Stomach (tissue), 8 donors: ENCODE measurements at regions not wholly inside any gene's neighbourhood (a gene's known extent, or its start where the extent isn't known, plus 50 kb on each side); places are given as distances from the start of the nearest gene placed in this dataset.

Experiments used
- DNase-seq, 2 donors: peaks; one replicate each; pipeline versions ENCODE4 v3.0.0 to v3.0.0-alpha.2; 2013 to 2019
- H3K27ac ChIP-seq, 5 donors: fragments of 200-600 bp in 4 of 5; sonication (generic) in 4 of 5; one replicate each; pipeline ENCODE4 v1.5.1; 2013 to 2019; ENCODE audit warnings: mild to moderate bottlenecking in 1 of 5, moderate library complexity in 1 of 5
- H3K27me3 ChIP-seq, 3 donors: fragments of 200-600 bp; sonication (generic); one replicate each; pipeline ENCODE4 v1.5.1; 2017 to 2019; ENCODE audit warnings: mixed run types in 1 of 3
- H3K36me3 ChIP-seq, 4 donors: fragments of 200-600 bp; sonication (generic); 1 replicate in 3 of 4; 2 replicates in 1 of 4; pipeline ENCODE4 v1.5.1; 2016 to 2019
- H3K4me1 ChIP-seq, 4 donors: fragments of 200-600 bp; sonication (generic); one replicate each; pipeline ENCODE4 v1.5.1; 2016 to 2019
- H3K4me3 ChIP-seq, 4 donors: fragments of 200-600 bp; sonication (generic) in 3 of 4; one replicate each; pipeline ENCODE4 v1.5.1; 2016 to 2019; ENCODE audit warnings: mild to moderate bottlenecking in 1 of 4
- H3K9me3 ChIP-seq, 4 donors: fragments of 200-600 bp; sonication (generic); one replicate each; pipeline ENCODE4 v1.5.1; 2016 to 2019
- EP300 ChIP-seq: sonication (generic); formaldehyde crosslinking; IDR thresholded peaks from one replicate; pipeline ENCODE4 v1.6.1; 2017; ENCODE audit warnings: antibody characterized with exemption
- POLR2A ChIP-seq, 4 donors: fragments of 450-650 bp; IDR thresholded peaks; one replicate each; pipeline ENCODE4 v1.6.1; 2016; ENCODE audit warnings: antibody characterized with exemption in 4 of 4, control low read depth in 2 of 4, mild to moderate bottlenecking in 1 of 4, moderate library complexity in 1 of 4
- POLR2AphosphoS5 ChIP-seq, 3 donors: sonication (generic); formaldehyde crosslinking; IDR thresholded peaks; one replicate each; pipeline ENCODE4 v1.6.1; 2016; ENCODE audit warnings: antibody characterized with exemption in 3 of 3
- WGBS, 5 donors: extraction: QIAGEN DNeasy Blood & Tissue Kit in 3 of 5; methylation state at CpG; one replicate each; pipeline versions ENCODE4 v1.1.5 to v1.1.7; 2013 to 2018; 5-methylcytosine and 5-hydroxymethylcytosine counted together
- intact Hi-C: fragments of 100-400 bp; cut with DNase I; formaldehyde crosslinking; loops from one replicate; pipeline ENCODE4 v1.15.1; 2023; ENCODE audit warnings: low total_unique reads
- TF ChIP-seq, protein P1 (sequence below), 7 experiments: fragments of 450-650 bp in 4 of 7; fragments of 200-600 bp in 3 of 7; sonication (generic) in 3 of 7; IDR thresholded peaks; one replicate each; pipeline ENCODE4 v1.5.1; 2016 to 2019; ENCODE audit warnings: antibody characterized with exemption in 7 of 7, control low read depth in 2 of 7, mild to moderate bottlenecking in 1 of 7
- donor health status: healthy with polysubstance abuse.
- donor health status: Bipolar disorder and iron deficiency.
- donor health status: healthy.

DNA sequence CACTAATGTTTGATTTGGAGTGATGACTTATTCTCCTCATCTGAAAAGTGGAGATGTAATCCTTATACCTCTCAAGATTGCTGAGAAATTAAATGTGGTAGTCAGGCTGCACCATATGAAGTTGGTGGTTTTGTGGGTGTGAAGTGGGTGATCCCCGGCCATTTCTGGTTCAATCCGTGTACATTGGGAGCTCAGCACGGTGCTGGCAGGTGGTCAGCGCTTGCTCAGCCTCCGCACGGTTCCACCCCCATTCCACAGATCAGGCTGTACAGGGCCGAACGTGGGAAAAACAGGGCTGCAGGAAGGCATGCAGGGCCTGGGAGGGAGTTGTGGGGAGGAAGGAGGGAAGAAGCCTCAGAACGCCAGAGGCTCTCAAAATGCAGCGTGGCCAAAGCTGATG lies 198.3 kb downstream of the INO80D start:
- no peaks in the 10 kb centered on the region for H3K36me3 ChIP-seq
- intact Hi-C loops, result loop anchor here (10.0 kb wide), 1 partner anchor 123 kb away; no protein-coding TSS in a partner anchor
- H3K27me3 ChIP-seq, result no peaks in the 10 kb centered on the region
- H3K9me3 ChIP-seq, result no peaks in the 10 kb centered on the region
- DNase-seq, result no peak
- 70 to 84% (median 75%) methylated on average over 10 of the region's 10 CpGs for WGBS, 5 donors
- H3K27ac ChIP-seq, result no peak overlapping the region
- TF ChIP-seq POLR2AphosphoS5 (IDR thresholded peaks at IDR 0.05) (no peak), POLR2A (IDR thresholded peaks at IDR 0.05) (no peak), EP300 (no peak)
- TF ChIP-seq, protein P1, sequence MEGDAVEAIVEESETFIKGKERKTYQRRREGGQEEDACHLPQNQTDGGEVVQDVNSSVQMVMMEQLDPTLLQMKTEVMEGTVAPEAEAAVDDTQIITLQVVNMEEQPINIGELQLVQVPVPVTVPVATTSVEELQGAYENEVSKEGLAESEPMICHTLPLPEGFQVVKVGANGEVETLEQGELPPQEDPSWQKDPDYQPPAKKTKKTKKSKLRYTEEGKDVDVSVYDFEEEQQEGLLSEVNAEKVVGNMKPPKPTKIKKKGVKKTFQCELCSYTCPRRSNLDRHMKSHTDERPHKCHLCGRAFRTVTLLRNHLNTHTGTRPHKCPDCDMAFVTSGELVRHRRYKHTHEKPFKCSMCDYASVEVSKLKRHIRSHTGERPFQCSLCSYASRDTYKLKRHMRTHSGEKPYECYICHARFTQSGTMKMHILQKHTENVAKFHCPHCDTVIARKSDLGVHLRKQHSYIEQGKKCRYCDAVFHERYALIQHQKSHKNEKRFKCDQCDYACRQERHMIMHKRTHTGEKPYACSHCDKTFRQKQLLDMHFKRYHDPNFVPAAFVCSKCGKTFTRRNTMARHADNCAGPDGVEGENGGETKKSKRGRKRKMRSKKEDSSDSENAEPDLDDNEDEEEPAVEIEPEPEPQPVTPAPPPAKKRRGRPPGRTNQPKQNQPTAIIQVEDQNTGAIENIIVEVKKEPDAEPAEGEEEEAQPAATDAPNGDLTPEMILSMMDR (IDR thresholded peaks at IDR 0.05), result no peak
- no peak overlapping the region for H3K4me3 ChIP-seq
- H3K4me1 ChIP-seq, result peaks cover 0 to 15% (median 5%) of the 10 kb centered on the region in 4 donors

DNA sequence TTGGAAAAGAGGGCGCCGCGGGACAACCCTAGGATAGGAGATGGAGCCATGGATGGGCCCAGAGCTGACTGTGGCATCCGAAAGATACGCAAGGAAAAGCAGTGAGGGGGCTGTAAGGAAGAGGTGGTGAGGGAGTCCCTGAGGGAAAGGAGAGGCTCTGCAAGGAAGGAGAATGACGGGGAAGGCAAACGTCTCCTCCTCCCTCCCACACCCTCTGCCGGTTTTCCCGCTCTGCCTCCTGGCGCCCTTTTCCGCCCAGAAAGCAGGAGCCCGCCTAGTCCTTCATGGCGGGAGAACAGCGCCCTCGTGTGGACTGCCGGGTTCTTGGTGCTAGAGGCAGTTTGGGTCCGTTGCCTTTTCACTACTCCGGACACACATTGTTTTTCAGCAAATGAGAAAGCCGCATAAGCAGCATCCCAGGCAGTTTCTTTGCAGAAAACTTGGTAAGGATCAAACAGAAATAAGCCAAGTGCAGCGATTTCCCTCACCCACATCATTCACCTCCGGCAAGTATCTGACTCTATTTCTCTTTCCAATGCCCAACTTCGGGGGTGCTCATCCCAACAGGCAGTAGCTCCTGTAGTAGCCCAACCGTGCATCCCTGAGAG lies 200.4 kb downstream of the INO80D start:
- Histone ChIP-seq H3K27ac (no peak overlapping the region), H3K9me3 (no peaks in the 10 kb centered on the region), H3K4me3 (no peak overlapping the region), H3K36me3 (no peaks in the 10 kb centered on the region), H3K27me3 (no peaks in the 10 kb centered on the region), H3K4me1 (peaks cover 0 to 9% (median 4%) of the 10 kb centered on the region in 4 donors)
- 31 to 35% (median 32%) methylated on average over 23 of the region's 23 CpGs for WGBS, 5 donors
- TF ChIP-seq POLR2A (IDR thresholded peaks at IDR 0.05) (no peak), POLR2AphosphoS5 (IDR thresholded peaks at IDR 0.05) (peak in 2 of 3 donors; percentile 10 to 70), EP300 (no peak)
- TF ChIP-seq, protein P1 (IDR thresholded peaks at IDR 0.05), result peak in 5 of 7 experiments; percentile 76 to 90 (median 82)
- intact Hi-C loops, result loop anchor here (10.0 kb wide), 1 partner anchor 121 kb away; no protein-coding TSS in a partner anchor
- DNase-seq, result peak; percentile 89 to 93

DNA sequence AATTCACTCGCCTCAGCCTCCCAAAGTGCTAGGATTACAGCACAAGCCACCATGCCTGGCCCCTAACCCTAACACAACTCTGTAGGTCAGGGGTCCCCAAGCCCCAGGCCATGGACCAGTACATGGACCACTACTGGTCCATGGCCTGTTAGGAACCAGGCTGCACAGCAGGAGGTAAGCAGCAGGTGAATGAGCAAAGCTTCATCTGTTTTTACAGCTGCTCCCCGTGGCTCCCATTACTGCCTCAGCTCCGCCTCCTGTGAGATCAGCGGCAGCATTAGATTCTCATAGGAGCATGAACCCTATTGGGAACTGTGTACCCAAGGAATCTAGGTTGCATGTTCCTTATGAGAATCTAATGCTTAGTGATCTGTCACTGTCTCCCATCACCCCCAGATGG lies 201.7 kb downstream of the NRP2 start:
- H3K9me3 ChIP-seq, result no peaks in the 10 kb centered on the region
- no peaks in the 10 kb centered on the region for H3K27me3 ChIP-seq
- 76 to 81% (median 80%) methylated on average over 3 to 4 of the region's 4 CpGs for WGBS, 5 donors
- no peak for DNase-seq
- intact Hi-C loops, result loop anchor here (10.0 kb wide), 1 partner anchor 119 kb away; no protein-coding TSS in a partner anchor
- TF ChIP-seq POLR2A (IDR thresholded peaks at IDR 0.05), result no peak
- no peak for TF ChIP-seq EP300
- TF ChIP-seq, protein P1 (IDR thresholded peaks at IDR 0.05), result no peak
- no peak for TF ChIP-seq POLR2AphosphoS5 (IDR thresholded peaks at IDR 0.05)
- H3K27ac ChIP-seq, result no peak overlapping the region
- H3K4me3 ChIP-seq, result no peak overlapping the region
- no peaks in the 10 kb centered on the region for H3K36me3 ChIP-seq
- peaks cover 0 to 9% (median 4%) of the 10 kb centered on the region in 4 donors for H3K4me1 ChIP-seq

DNA sequence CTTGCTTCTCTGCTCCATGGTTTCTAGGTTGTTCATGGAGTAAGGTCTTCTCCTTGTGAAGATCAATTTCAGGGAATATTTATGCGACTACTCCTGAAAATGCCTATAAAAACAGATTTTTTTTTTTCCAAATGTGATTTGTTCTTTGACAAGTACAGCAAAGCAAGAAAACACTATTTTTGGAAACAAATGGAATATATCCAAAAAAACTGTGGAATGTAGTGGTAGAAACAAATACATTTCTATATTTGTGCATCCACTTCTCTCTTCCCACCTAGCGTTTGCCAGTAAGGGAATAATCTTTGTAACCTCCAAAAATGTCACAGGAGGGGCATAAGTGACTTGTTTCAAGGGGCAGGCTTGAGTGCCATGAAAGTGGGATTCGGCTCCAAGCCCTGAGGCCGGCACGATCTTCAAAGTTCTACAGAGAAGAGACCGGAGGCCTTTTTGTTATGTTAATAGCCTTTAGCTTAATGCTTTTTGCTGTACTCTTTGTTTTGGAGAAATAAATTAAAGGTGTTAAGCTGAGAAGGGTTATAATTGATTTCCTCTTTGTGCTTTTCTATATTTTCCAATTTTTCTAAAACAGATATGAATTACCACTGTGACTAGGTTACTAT lies 200.6 kb downstream of the NRP2 start:
- Histone ChIP-seq H3K36me3 (no peaks in the 10 kb centered on the region), H3K9me3 (no peaks in the 10 kb centered on the region), H3K4me1 (peaks cover 0 to 9% (median 4%) of the 10 kb centered on the region in 4 donors), H3K27me3 (no peaks in the 10 kb centered on the region), H3K4me3 (no peak overlapping the region), H3K27ac (peak overlapping the region in 1 of 5 donors; percentile 3)
- no peak for DNase-seq
- TF ChIP-seq POLR2A (IDR thresholded peaks at IDR 0.05) (no peak), POLR2AphosphoS5 (IDR thresholded peaks at IDR 0.05) (no peak), EP300 (no peak)
- TF ChIP-seq, protein P1 (IDR thresholded peaks at IDR 0.05), result no peak
- intact Hi-C loops, result loop anchor here (10.0 kb wide), 1 partner anchor 118 kb away; no protein-coding TSS in a partner anchor
- 75 to 90% (median 87%) methylated on average over 6 of the region's 6 CpGs for WGBS, 5 donors
